GM12892 (cell line): ENCODE measurements at regions not wholly inside any gene's neighbourhood (a gene's known extent, or its start where the extent isn't known, plus 50 kb on each side); places are given as distances from the start of the nearest gene placed in this dataset.

Experiments used
- POLR2A ChIP-seq: IDR thresholded peaks from 2 replicates; pipeline ENCODE4 v1.6.1; 2011; ENCODE audit warnings: low read depth, low read length, control low read depth
- TAF1 ChIP-seq: IDR thresholded peaks from 2 replicates; pipeline ENCODE4 v1.6.1; 2011; ENCODE audit warnings: low read depth, mild to moderate bottlenecking, control low read depth, low read length, borderline replicate concordance

GRCh38 chr12:45611061-45611460 lies 118.4 kb upstream of the ARID2 start:
- TF ChIP-seq POLR2A (no peak), TAF1 (no peak)
